ENCODE measurements at regions not wholly inside any gene's neighbourhood (a gene's known extent, or its start where the extent isn't known, plus 50 kb on each side); places are given as distances from the start of the nearest gene placed in this dataset.

DNA sequence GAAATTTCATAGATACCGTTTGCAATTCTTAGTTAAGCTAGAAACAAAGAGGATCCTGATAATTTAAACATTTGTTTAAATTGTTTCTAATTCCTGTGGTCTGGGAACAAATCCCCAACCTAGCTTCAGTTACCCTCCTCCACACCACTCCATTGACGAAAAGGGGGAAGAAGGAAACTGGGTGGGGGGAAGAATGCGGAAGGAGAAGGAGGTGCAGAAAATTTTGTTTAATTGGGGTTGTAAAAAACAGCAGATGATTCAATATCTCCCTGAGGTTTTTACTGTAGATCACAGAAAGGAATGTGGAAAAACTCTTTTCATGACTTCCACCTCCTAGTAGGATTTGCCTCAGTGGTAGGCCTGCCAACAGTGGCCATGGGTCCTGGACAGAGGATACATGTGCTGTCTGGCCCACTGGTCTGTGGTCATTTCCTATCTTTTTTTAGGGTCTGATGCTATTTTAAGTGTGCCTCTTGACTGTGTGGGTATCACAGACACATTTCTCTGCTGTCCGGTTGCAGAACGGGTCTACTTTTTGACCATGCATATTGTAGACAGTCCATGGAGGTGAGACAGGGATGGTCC is 122.9 kb upstream of the PCED1B start:
- ChIA-PET CTCF (no interaction called here), POLR2A (no interaction called here)
- ATAC-seq, result no peak

GRCh38 chr12:46958053-46958452 is 121.4 kb upstream of the PCED1B start:
- peaks cover 6% of the 10 kb centered on the region for H3K4me1 Mint-ChIP-seq
- TF ChIP-seq RELA (CRISPR knock-in tag; IDR thresholded peaks at IDR 0.05; ENCODE audit: borderline replicate concordance) (no peak), MXD4 (CRISPR knock-in tag; IDR thresholded peaks at IDR 0.05; ENCODE audit: borderline replicate concordance) (no peak), FOXP1 (CRISPR knock-in tag; IDR thresholded peaks at IDR 0.05; ENCODE audit: borderline replicate concordance) (no peak), TCF7 (CRISPR knock-in tag; IDR thresholded peaks at IDR 0.05; ENCODE audit: low read depth) (no peak), ZNF263 (CRISPR knock-in tag; IDR thresholded peaks at IDR 0.05; ENCODE audit: low read depth) (no peak), EMX1 (CRISPR knock-in tag; IDR thresholded peaks at IDR 0.05) (no peak), ATF2 (CRISPR knock-in tag; IDR thresholded peaks at IDR 0.05; ENCODE audit: borderline replicate concordance, low read depth) (no peak), AFF4 (CRISPR knock-in tag; IDR thresholded peaks at IDR 0.05; ENCODE audit: borderline replicate concordance) (no peak), JAZF1 (CRISPR knock-in tag; IDR thresholded peaks at IDR 0.05) (no peak), CREM (CRISPR knock-in tag; IDR thresholded peaks at IDR 0.05) (no peak), TP53 (CRISPR knock-in tag; IDR thresholded peaks at IDR 0.05) (no peak), ATF3 (CRISPR knock-in tag; conservative IDR thresholded peaks at IDR 0.05) (no peak), ZNF317 (CRISPR knock-in tag; IDR thresholded peaks at IDR 0.05; ENCODE audit: borderline replicate concordance, low read depth) (no peak), SOX15 (CRISPR knock-in tag; IDR thresholded peaks at IDR 0.05) (no peak), HMGA2 (CRISPR knock-in tag; IDR thresholded peaks at IDR 0.05) (no peak), NFYB (CRISPR knock-in tag; conservative IDR thresholded peaks at IDR 0.05; ENCODE audit: low read depth) (no peak), KAT7 (CRISPR knock-in tag; IDR thresholded peaks at IDR 0.05; ENCODE audit: borderline replicate concordance) (no peak), GTF2I (CRISPR knock-in tag; conservative IDR thresholded peaks at IDR 0.05) (no peak), GRHL2 (CRISPR knock-in tag; IDR thresholded peaks at IDR 0.05; ENCODE audit: insufficient replicate concordance, severe bottlenecking) (no peak)
- TF ChIP-seq, protein P1, sequence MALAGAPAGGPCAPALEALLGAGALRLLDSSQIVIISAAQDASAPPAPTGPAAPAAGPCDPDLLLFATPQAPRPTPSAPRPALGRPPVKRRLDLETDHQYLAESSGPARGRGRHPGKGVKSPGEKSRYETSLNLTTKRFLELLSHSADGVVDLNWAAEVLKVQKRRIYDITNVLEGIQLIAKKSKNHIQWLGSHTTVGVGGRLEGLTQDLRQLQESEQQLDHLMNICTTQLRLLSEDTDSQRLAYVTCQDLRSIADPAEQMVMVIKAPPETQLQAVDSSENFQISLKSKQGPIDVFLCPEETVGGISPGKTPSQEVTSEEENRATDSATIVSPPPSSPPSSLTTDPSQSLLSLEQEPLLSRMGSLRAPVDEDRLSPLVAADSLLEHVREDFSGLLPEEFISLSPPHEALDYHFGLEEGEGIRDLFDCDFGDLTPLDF (CRISPR knock-in tag; IDR thresholded peaks at IDR 0.05), result no peak
- H3K36me3 Mint-ChIP-seq, result no peaks in the 10 kb centered on the region
- no peak overlapping the region for H3K4me3 Mint-ChIP-seq
- no peak overlapping the region for H3K27ac Mint-ChIP-seq
- ATAC-seq, result no peak
- ChIA-PET POLR2A (no interaction called here), CTCF (no interaction called here)
- no peaks in the 10 kb centered on the region for H3K27me3 Mint-ChIP-seq (ENCODE audit: low read depth)
- no peak for DNase-seq (ENCODE audit: low spot score)
- peaks cover 5% of the 10 kb centered on the region for H3K9me3 Mint-ChIP-seq

More for the DNA sequence above, 122.9 kb upstream of the PCED1B start:
- Mint-ChIP-seq H3K4me1 (peaks cover 6% of the 10 kb centered on the region), H3K27me3 (ENCODE audit: low read depth) (no peaks in the 10 kb centered on the region), H3K9me3 (peaks cover 5% of the 10 kb centered on the region), H3K27ac (no peak overlapping the region), H3K4me3 (no peak overlapping the region), H3K36me3 (no peaks in the 10 kb centered on the region)
- TF ChIP-seq PRRX2 (CRISPR knock-in tag; IDR thresholded peaks at IDR 0.05) (no peak), USF2 (CRISPR knock-in tag; IDR thresholded peaks at IDR 0.05) (no peak), ESRRA (CRISPR knock-in tag; IDR thresholded peaks at IDR 0.05; ENCODE audit: borderline replicate concordance) (no peak)
- no peak for DNase-seq (ENCODE audit: low spot score)

Measured in WTC11 (cell line).